ENCODE measurements at regions not wholly inside any gene's neighbourhood (a gene's known extent, or its start where the extent isn't known, plus 50 kb on each side); places are given as distances from the start of the nearest gene placed in this dataset.

DNA sequence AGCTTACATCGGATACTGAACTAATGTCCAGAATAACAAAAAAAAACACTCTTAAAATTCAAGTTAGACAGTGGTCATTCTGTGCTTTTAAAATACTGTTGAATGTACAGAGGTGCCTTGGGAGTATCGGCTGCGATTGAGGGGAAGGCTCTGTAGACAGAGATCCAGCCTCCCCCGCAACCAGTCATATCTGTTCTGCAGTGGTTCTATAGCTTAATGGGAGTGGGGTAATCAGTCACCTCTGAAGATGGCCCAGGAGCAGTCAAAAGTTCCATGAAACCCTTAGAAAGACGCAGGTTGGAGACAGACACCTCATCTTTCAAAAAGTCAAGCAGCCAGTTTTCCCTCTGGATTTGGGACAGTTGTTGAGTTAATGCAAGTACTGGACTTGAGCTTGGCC is 1486.6 kb upstream of the TMEM132C start:
- CTCF ChIA-PET: no interaction called here
- H3K4me3 ChIP-seq (ENCODE audit: low read depth, low read length): no peak overlapping the region
- TF ChIP-seq, protein P1, sequence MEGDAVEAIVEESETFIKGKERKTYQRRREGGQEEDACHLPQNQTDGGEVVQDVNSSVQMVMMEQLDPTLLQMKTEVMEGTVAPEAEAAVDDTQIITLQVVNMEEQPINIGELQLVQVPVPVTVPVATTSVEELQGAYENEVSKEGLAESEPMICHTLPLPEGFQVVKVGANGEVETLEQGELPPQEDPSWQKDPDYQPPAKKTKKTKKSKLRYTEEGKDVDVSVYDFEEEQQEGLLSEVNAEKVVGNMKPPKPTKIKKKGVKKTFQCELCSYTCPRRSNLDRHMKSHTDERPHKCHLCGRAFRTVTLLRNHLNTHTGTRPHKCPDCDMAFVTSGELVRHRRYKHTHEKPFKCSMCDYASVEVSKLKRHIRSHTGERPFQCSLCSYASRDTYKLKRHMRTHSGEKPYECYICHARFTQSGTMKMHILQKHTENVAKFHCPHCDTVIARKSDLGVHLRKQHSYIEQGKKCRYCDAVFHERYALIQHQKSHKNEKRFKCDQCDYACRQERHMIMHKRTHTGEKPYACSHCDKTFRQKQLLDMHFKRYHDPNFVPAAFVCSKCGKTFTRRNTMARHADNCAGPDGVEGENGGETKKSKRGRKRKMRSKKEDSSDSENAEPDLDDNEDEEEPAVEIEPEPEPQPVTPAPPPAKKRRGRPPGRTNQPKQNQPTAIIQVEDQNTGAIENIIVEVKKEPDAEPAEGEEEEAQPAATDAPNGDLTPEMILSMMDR (IDR thresholded peaks at IDR 0.05; ENCODE audit: insufficient read depth, low read length, missing control alignments): no peak
- POLR2A ChIA-PET: no interaction called here
- DNase-seq (ENCODE audit: low read depth, low spot score): no peak

DNA sequence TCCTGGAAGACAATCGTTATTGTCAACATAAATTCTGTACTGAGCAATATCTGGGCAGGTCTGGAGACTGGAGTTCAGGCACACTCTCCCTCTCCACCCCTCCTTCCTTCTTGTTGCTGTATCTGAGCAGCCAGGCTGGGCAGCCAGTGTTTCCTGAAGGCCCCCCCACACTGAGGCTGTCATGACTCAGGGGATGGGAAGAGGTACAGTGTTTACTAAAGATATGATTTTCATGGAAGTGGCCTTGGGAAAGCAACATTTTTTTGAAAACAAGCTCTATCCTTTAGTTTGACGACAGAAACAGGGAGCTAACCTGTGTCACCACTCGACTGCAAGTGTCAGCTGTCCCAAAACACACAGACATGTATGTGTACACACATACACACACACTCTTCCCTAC is 1485.4 kb upstream of the TMEM132C start:
- no peak overlapping the region for H3K4me3 ChIP-seq (ENCODE audit: low read depth, low read length)
- ChIA-PET POLR2A (no interaction called here), CTCF (interaction anchor here (1.2 kb wide), 1 partner anchor 600 kb away, joined by 4 read pairs; no protein-coding TSS in a partner anchor)
- TF ChIP-seq, protein P1 (IDR thresholded peaks at IDR 0.05; ENCODE audit: insufficient read depth, low read length, missing control alignments): no peak
- DNase-seq (ENCODE audit: low read depth, low spot score): no peak

DNA sequence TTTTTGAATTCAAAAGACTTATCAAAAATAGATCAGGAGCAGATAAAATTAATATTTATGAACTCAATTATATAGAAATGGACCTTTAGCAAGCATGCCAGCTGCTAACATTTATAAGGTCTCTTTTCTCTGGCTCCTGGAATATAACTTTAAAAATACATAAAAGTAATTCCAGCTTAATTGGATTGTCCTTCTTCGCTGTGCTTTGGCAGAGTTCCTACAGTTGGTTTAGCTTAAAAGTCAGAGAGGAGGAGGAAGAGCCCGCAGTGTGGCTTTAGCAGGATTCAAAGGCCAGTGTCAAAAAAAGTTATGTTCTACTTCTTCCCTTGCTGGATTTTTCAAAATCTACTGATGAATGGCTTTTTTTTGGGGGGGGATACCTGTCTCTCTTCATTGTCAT is 1484.9 kb upstream of the TMEM132C start:
- TF ChIP-seq, protein P1 (IDR thresholded peaks at IDR 0.05; ENCODE audit: insufficient read depth, low read length, missing control alignments): no peak
- POLR2A ChIA-PET: no interaction called here
- H3K4me3 ChIP-seq (ENCODE audit: low read depth, low read length): no peak overlapping the region
- CTCF ChIA-PET: interaction anchor here (1.2 kb wide), 1 partner anchor 599 kb away, joined by 4 read pairs; no protein-coding TSS in a partner anchor
- DNase-seq (ENCODE audit: low read depth, low spot score): no peak

DNA sequence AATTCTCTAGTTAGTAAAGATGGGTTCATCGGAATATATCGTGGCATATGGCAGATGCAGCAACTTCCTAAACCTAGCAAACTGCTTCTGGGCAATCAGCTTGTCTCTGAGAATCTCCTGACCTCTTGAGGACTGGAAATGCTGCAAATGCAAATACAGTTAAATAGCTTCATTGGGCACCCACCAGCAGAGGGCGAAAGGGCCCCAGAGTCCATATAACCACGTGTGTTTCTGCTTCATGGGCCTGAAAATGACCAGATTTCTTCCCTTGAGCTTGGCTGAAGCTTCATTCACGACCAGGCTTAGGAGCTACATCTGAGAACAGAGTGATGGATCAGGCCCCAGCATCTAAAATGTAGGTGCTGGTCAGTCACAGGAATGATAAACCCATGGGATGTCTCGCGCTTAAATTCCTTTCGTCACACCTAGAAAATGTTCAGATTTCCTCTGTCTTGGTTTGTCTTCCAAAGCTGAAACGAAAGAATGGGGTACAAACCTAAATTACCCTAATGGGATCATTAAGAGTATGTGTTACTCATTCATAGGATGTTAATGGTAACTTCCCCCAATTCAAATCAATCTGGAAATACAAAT is 1482.5 kb upstream of the TMEM132C start:
- H3K4me3 ChIP-seq (ENCODE audit: low read depth, low read length): no peak overlapping the region
- TF ChIP-seq, protein P1 (IDR thresholded peaks at IDR 0.05; ENCODE audit: insufficient read depth, low read length, missing control alignments): no peak
- CTCF ChIA-PET: interaction anchor here (0.6 to 2.1 kb wide), 3 partner anchors 10 to 597 kb away, joined by 3 to 4 read pairs (median 4); no protein-coding TSS in a partner anchor
- no peak for DNase-seq (ENCODE audit: low read depth, low spot score)
- POLR2A ChIA-PET: no interaction called here

DNA sequence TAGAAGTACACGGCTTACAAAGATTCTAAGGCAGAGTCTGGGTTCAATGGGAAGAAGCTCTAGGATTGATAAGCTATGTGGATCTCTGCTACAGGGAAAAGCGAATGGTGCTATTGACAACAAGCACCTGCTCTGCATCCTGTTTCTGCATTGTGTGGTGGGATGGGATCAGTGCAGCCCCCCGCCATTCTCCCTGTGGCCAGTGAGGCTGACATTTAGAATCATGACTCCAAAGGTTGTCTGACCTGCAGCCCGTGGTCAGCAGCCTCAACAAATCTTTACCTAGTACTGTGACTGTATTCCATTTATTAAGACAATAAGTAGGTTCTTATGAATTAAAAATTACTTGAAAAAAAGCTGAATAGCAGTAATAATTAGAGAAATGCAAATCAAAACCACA is 1477.0 kb upstream of the TMEM132C start:
- TF ChIP-seq, protein P1 (IDR thresholded peaks at IDR 0.05; ENCODE audit: insufficient read depth, low read length, missing control alignments): no peak
- DNase-seq (ENCODE audit: low read depth, low spot score): no peak
- CTCF ChIA-PET: no interaction called here
- POLR2A ChIA-PET: no interaction called here
- no peak overlapping the region for H3K4me3 ChIP-seq (ENCODE audit: low read depth, low read length)

DNA sequence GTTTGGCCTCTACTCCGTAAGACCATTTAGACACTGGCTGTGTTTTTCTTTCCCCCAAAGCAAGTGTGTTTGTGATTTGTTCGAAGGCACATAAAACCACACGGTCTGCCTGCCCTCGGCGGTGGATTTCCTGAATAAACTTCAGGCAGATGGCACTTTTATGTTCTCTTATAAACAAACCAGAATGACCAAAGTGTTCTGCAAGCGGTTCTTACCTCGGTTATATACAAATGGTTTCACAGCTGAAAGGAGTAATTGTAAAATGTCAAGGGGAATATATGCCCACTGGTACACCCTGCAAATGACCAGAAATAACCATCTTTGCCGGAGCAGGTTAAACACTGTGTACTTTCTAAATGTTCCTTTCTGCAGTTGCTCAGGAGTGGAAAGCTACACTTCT is 1475.8 kb upstream of the TMEM132C start:
- TF ChIP-seq, protein P1 (IDR thresholded peaks at IDR 0.05; ENCODE audit: insufficient read depth, low read length, missing control alignments): no peak
- no peak overlapping the region for H3K4me3 ChIP-seq (ENCODE audit: low read depth, low read length)
- ChIA-PET CTCF (no interaction called here), POLR2A (no interaction called here)
- no peak for DNase-seq (ENCODE audit: low read depth, low spot score)
